Activated CD8-positive, alpha-beta T cell treated with anti-CD3 and anti-CD28 coated beads, Interleukin-2, amount 10 ng/mL, durations not matched to agents 7 days and 5 days (primary cell): ENCODE measurements at regions not wholly inside any gene's neighbourhood (a gene's known extent, or its start where the extent isn't known, plus 50 kb on each side); places are given as distances from the start of the nearest gene placed in this dataset.

Experiments used
- ATAC-seq: fragments of 150-1000 bp; cut with Tn5 transposase; one replicate; pipeline ENCODE4 v1.10.0; 2021; ENCODE audit warnings: moderate library complexity
- CTCF ChIA-PET: fragments of 350-600 bp; sonication (Branson Sonifier 250); formaldehyde crosslinking; loops from one replicate; lab custom pipeline; 2021; ENCODE audit warnings: antibody characterized with exemption; lab: Charles Lee
- POLR2A ChIA-PET: fragments of 350-600 bp; sonication (Branson Sonifier 250); formaldehyde crosslinking; loops from one replicate; lab custom pipeline; 2021; ENCODE audit warnings: antibody characterized with exemption; lab: Charles Lee
- DNase-seq: peaks from one replicate; pipeline ENCODE4 v3.0.0-alpha.2; 2020
- H3K27ac Mint-ChIP-seq: one replicate; pipeline ENCODE4 v1.8.0; 2021; ENCODE audit warnings: mild to moderate bottlenecking, mixed read lengths
- H3K27me3 Mint-ChIP-seq: one replicate; pipeline ENCODE4 v1.8.0; 2021; ENCODE audit warnings: low read depth, mixed read lengths
- H3K36me3 Mint-ChIP-seq: one replicate; pipeline ENCODE4 v1.8.0; 2021; ENCODE audit warnings: low read depth, mixed read lengths
- H3K4me1 Mint-ChIP-seq: one replicate; pipeline ENCODE4 v1.8.0; 2021; ENCODE audit warnings: low read depth, mixed read lengths
- H3K4me3 Mint-ChIP-seq: one replicate; pipeline ENCODE4 v1.8.0; 2021; ENCODE audit warnings: mild to moderate bottlenecking, mixed read lengths
- H3K9me3 Mint-ChIP-seq: one replicate; pipeline ENCODE4 v1.8.0; 2022; ENCODE audit warnings: mixed read lengths; ENCODE audit not compliant: insufficient read depth

GRCh38 chr4:126935801-126936200 is 697.0 kb upstream of the INTU start:
- Mint-ChIP-seq H3K27me3 (no peaks in the 10 kb centered on the region), H3K36me3 (no peaks in the 10 kb centered on the region), H3K9me3 (peaks cover 3% of the 10 kb centered on the region), H3K27ac (no peak overlapping the region), H3K4me1 (no peaks in the 10 kb centered on the region), H3K4me3 (no peak overlapping the region)
- ChIA-PET POLR2A (no interaction called here), CTCF (no interaction called here)
- ATAC-seq: no peak
- no peak for DNase-seq

GRCh38 chr4:126937342-126937741 is 695.4 kb upstream of the INTU start:
- POLR2A ChIA-PET: no interaction called here
- CTCF ChIA-PET: no interaction called here
- ATAC-seq: no peak
- Mint-ChIP-seq H3K27me3 (no peaks in the 10 kb centered on the region), H3K9me3 (peaks cover 4% of the 10 kb centered on the region), H3K27ac (no peak overlapping the region), H3K4me3 (no peak overlapping the region), H3K36me3 (no peaks in the 10 kb centered on the region), H3K4me1 (no peaks in the 10 kb centered on the region)
- no peak for DNase-seq

- CTCF ChIA-PET: no interaction called here
- Mint-ChIP-seq H3K4me3 (no peak overlapping the region), H3K9me3 (peaks cover 4% of the 10 kb centered on the region), H3K36me3 (no peaks in the 10 kb centered on the region), H3K27ac (no peak overlapping the region), H3K4me1 (no peaks in the 10 kb centered on the region), H3K27me3 (no peaks in the 10 kb centered on the region)
- POLR2A ChIA-PET: no interaction called here
- ATAC-seq (no peak), DNase-seq (no peak)
These were observed 694.8 kb upstream of the INTU start for GRCh38 chr4:126937846-126938422.

- Mint-ChIP-seq H3K36me3 (no peaks in the 10 kb centered on the region), H3K27ac (no peak overlapping the region), H3K4me1 (no peaks in the 10 kb centered on the region), H3K9me3 (peaks cover 4% of the 10 kb centered on the region), H3K27me3 (no peaks in the 10 kb centered on the region), H3K4me3 (no peak overlapping the region)
- DNase-seq (no peak), ATAC-seq (no peak)
- CTCF ChIA-PET: no interaction called here
- POLR2A ChIA-PET: no interaction called here
These were observed 693.4 kb upstream of the INTU start for GRCh38 chr4:126939401-126939800.

- no peak overlapping the region for H3K27ac Mint-ChIP-seq
- no peaks in the 10 kb centered on the region for H3K4me1 Mint-ChIP-seq
- H3K36me3 Mint-ChIP-seq: no peaks in the 10 kb centered on the region
- H3K4me3 Mint-ChIP-seq: no peak overlapping the region
- CTCF ChIA-PET: no interaction called here
- H3K27me3 Mint-ChIP-seq: no peaks in the 10 kb centered on the region
- no peak for ATAC-seq
- POLR2A ChIA-PET: no interaction called here
- H3K9me3 Mint-ChIP-seq: no peaks in the 10 kb centered on the region
- no peak for DNase-seq
These were observed 685.2 kb upstream of the INTU start for GRCh38 chr4:126947536-126947935.

GRCh38 chr4:126954537-126955291 is 678.0 kb upstream of the INTU start:
- ChIA-PET POLR2A (no interaction called here), CTCF (no interaction called here)
- ATAC-seq (no peak), DNase-seq (no peak)
- Mint-ChIP-seq H3K27ac (no peak overlapping the region), H3K4me1 (no peaks in the 10 kb centered on the region), H3K4me3 (no peak overlapping the region), H3K36me3 (no peaks in the 10 kb centered on the region), H3K27me3 (no peaks in the 10 kb centered on the region), H3K9me3 (peaks cover 6% of the 10 kb centered on the region)

GRCh38 chr4:126955292-126956183 is 677.2 kb upstream of the INTU start:
- POLR2A ChIA-PET: no interaction called here
- Mint-ChIP-seq H3K36me3 (no peaks in the 10 kb centered on the region), H3K27ac (no peak overlapping the region), H3K9me3 (peaks cover 6% of the 10 kb centered on the region), H3K27me3 (no peaks in the 10 kb centered on the region), H3K4me3 (no peak overlapping the region), H3K4me1 (no peaks in the 10 kb centered on the region)
- no peak for DNase-seq
- CTCF ChIA-PET: no interaction called here
- ATAC-seq: no peak

- Mint-ChIP-seq H3K27me3 (no peaks in the 10 kb centered on the region), H3K4me3 (no peak overlapping the region), H3K27ac (no peak overlapping the region), H3K9me3 (peaks cover 6% of the 10 kb centered on the region), H3K36me3 (no peaks in the 10 kb centered on the region), H3K4me1 (no peaks in the 10 kb centered on the region)
- CTCF ChIA-PET: no interaction called here
- no peak for DNase-seq
- no peak for ATAC-seq
- POLR2A ChIA-PET: no interaction called here
These were observed 676.4 kb upstream of the INTU start for GRCh38 chr4:126956184-126956897.

GRCh38 chr4:126957556-126957955 is 675.2 kb upstream of the INTU start:
- ATAC-seq (no peak), DNase-seq (no peak)
- CTCF ChIA-PET: no interaction called here
- no peaks in the 10 kb centered on the region for H3K36me3 Mint-ChIP-seq
- H3K27me3 Mint-ChIP-seq: no peaks in the 10 kb centered on the region
- no peak overlapping the region for H3K4me3 Mint-ChIP-seq
- no peaks in the 10 kb centered on the region for H3K4me1 Mint-ChIP-seq
- H3K9me3 Mint-ChIP-seq: peaks cover 6% of the 10 kb centered on the region
- no peak overlapping the region for H3K27ac Mint-ChIP-seq
- POLR2A ChIA-PET: no interaction called here

GRCh38 chr4:126957987-126958386 is 674.8 kb upstream of the INTU start:
- ChIA-PET POLR2A (no interaction called here), CTCF (no interaction called here)
- Mint-ChIP-seq H3K36me3 (no peaks in the 10 kb centered on the region), H3K27ac (no peak overlapping the region), H3K9me3 (peaks cover 6% of the 10 kb centered on the region), H3K27me3 (no peaks in the 10 kb centered on the region), H3K4me3 (no peak overlapping the region), H3K4me1 (no peaks in the 10 kb centered on the region)
- DNase-seq (no peak), ATAC-seq (no peak)

- Mint-ChIP-seq H3K27me3 (no peaks in the 10 kb centered on the region), H3K4me3 (no peak overlapping the region), H3K36me3 (no peaks in the 10 kb centered on the region), H3K27ac (no peak overlapping the region), H3K4me1 (no peaks in the 10 kb centered on the region), H3K9me3 (peaks cover 6% of the 10 kb centered on the region)
- ChIA-PET CTCF (no interaction called here), POLR2A (no interaction called here)
- DNase-seq: no peak
- ATAC-seq: no peak
These were observed 674.3 kb upstream of the INTU start for GRCh38 chr4:126958482-126958881.
